ENCODE measurements at regions not wholly inside any gene's neighbourhood (a gene's known extent, or its start where the extent isn't known, plus 50 kb on each side); places are given as distances from the start of the nearest gene placed in this dataset.

DNA sequence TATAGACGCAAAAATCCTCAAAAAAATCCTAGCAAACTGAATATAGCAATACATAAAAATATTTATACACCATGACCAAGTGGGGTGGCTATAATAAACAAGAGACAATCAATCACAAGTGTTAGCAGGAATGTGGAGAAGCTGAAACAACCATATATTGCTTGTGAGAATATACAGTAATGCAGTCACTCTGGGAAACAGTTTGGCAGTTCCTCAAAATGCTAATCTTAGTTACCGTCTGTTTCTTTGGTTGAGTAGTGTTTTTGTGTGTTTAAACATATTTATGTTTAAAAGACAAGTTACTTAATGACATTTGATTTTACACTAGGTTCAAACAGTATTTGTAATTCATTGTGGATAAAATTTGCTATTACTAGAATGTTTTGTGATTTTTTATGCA is 792.0 kb downstream of the LTN1 start:
- Histone ChIP-seq H3K27me3 (no peaks in the 10 kb centered on the region), H3K36me3 (no peaks in the 10 kb centered on the region), H3K4me3 (no peak overlapping the region), H3K27ac (no peak overlapping the region), H3K4me1 (no peaks in the 10 kb centered on the region), H3K9me3 (peaks cover 0 to 3% of the 10 kb centered on the region in 2 donors)
- TF ChIP-seq, protein P1, sequence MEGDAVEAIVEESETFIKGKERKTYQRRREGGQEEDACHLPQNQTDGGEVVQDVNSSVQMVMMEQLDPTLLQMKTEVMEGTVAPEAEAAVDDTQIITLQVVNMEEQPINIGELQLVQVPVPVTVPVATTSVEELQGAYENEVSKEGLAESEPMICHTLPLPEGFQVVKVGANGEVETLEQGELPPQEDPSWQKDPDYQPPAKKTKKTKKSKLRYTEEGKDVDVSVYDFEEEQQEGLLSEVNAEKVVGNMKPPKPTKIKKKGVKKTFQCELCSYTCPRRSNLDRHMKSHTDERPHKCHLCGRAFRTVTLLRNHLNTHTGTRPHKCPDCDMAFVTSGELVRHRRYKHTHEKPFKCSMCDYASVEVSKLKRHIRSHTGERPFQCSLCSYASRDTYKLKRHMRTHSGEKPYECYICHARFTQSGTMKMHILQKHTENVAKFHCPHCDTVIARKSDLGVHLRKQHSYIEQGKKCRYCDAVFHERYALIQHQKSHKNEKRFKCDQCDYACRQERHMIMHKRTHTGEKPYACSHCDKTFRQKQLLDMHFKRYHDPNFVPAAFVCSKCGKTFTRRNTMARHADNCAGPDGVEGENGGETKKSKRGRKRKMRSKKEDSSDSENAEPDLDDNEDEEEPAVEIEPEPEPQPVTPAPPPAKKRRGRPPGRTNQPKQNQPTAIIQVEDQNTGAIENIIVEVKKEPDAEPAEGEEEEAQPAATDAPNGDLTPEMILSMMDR (IDR thresholded peaks at IDR 0.05): no peak
- intact Hi-C loops (cut with DNase I): no loop called here
- DNase-seq (no peak), ATAC-seq (no peak)

DNA sequence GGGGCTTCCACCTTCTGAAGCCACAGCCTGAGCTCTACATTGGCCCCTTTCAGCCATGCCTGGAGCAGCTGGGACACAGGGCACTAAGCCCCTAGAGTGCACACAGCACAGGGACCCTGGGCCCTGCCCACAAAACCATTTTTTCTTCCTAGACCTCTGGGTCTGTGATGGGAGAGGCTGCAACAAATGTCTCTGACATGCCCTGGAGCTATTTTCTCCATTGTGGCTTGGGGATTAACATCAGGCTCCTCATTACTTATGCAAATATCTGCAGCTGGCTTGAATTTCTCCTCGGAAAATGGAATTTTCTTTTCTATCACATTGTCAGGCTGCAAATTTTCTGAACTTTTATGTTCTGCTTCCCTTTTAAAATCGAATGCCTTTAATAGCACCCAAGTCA is 795.7 kb downstream of the LTN1 start:
- H3K9me3 ChIP-seq: peaks cover 0 to 14% of the 10 kb centered on the region in 2 donors
- ATAC-seq: no peak
- TF ChIP-seq, protein P1 (IDR thresholded peaks at IDR 0.05): no peak
- no peaks in the 10 kb centered on the region for H3K27me3 ChIP-seq
- no peaks in the 10 kb centered on the region for H3K4me1 ChIP-seq
- no peak overlapping the region for H3K4me3 ChIP-seq
- peak in 1 of 4 donors; percentile 12 for DNase-seq
- no peaks in the 10 kb centered on the region for H3K36me3 ChIP-seq
- H3K27ac ChIP-seq: no peak overlapping the region
- intact Hi-C loops (cut with DNase I): no loop called here

DNA sequence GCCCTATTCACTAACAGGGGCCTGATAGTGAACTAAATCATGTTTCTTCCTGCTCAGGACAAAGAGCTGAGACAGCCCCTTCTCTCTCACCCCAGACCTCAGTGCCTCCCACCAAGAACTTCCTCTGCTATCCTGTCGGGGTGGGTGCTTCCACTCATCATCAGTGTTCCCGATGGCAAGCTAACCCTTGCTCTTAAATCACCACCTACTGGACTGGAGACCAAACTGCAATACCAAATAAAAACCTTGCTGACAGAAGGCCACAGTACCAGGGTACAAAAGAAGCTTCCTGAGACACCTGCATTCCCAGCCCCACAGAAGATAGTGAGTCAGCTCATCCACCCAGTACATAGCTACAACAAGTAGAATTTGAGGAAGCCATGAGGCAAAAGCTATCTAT is 799.5 kb downstream of the LTN1 start:
- H3K27me3 ChIP-seq: no peaks in the 10 kb centered on the region
- intact Hi-C loops (cut with DNase I): no loop called here
- H3K4me3 ChIP-seq: no peak overlapping the region
- H3K4me1 ChIP-seq: no peaks in the 10 kb centered on the region
- ATAC-seq (no peak), DNase-seq (no peak)
- H3K9me3 ChIP-seq: peaks cover 0 to 11% of the 10 kb centered on the region in 2 donors
- TF ChIP-seq, protein P1 (IDR thresholded peaks at IDR 0.05): no peak
- no peaks in the 10 kb centered on the region for H3K36me3 ChIP-seq
- no peak overlapping the region for H3K27ac ChIP-seq

DNA sequence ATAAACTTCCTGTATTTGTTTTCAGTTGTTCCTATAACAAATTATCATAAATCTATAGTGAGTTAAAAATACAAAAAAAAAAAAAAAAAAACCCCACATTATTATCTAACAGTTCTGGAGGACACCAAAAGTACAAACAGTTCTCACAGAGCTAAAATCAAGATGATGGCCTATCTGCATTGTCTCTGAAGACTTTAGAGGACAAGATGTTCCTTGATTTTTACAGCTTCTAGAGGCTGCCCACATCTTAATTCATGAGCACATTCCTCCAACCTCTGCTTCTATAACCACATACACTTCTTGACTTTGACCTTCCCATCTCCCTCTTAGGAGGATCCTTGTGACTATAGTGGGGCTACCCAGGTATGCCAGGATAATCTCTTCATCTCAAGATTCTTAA is 806.1 kb downstream of the LTN1 start:
- Histone ChIP-seq H3K27ac (no peak overlapping the region), H3K4me3 (no peak overlapping the region)

DNA sequence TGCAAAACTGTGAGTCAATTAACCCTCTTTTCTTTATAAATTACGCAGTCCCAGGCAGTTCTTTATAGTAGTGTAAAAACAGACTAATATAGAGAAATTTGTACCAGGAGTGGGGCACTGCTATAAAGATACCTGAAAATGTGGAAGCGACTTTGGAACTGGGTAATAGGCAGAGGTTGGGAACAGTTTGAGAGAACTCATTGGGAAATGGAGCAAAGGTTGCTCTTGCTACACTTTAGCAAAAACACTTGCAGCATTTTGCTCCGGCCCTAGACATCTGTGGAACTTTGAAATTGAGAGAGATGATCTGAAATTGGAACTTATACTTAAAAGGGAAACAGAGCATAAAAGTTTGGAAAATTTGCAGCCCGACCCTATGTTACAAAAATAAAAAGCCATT is 810.9 kb downstream of the LTN1 start:
- no peak for ATAC-seq
- no peaks in the 10 kb centered on the region for H3K27me3 ChIP-seq
- intact Hi-C loops (cut with DNase I): no loop called here
- TF ChIP-seq, protein P1 (IDR thresholded peaks at IDR 0.05): no peak
- H3K9me3 ChIP-seq: peaks cover 0 to 13% of the 10 kb centered on the region in 2 donors
- no peaks in the 10 kb centered on the region for H3K4me1 ChIP-seq
- H3K27ac ChIP-seq: no peak overlapping the region
- no peaks in the 10 kb centered on the region for H3K36me3 ChIP-seq
- DNase-seq: no peak
- H3K4me3 ChIP-seq: no peak overlapping the region

More for the DNA sequence above, 806.1 kb downstream of the LTN1 start:
- TF ChIP-seq, protein P1 (IDR thresholded peaks at IDR 0.05): no peak
- DNase-seq (no peak), ATAC-seq (no peak)
- no peaks in the 10 kb centered on the region for H3K36me3 ChIP-seq
- intact Hi-C loops (cut with DNase I): no loop called here
- H3K4me1 ChIP-seq: no peaks in the 10 kb centered on the region
- no peaks in the 10 kb centered on the region for H3K27me3 ChIP-seq
- H3K9me3 ChIP-seq: peaks cover 0 to 13% of the 10 kb centered on the region in 2 donors

Data from left lung (tissue), 4 donors.